H1 (cell line): ENCODE measurements at regions not wholly inside any gene's neighbourhood (a gene's known extent, or its start where the extent isn't known, plus 50 kb on each side); places are given as distances from the start of the nearest gene placed in this dataset.

Experiments
- CTCF ChIA-PET: fragments of 300-600 bp; sonication (Branson Sonifier 250); formaldehyde crosslinking; loops from one replicate; lab custom pipeline; 2021; ENCODE audit not compliant: partially characterized antibody; lab: Charles Lee
- POLR2A ChIA-PET: fragments of 300-600 bp; sonication (Branson Sonifier 250); formaldehyde crosslinking; loops from one replicate; lab custom pipeline; 2021; ENCODE audit warnings: inconsistent platforms; ENCODE audit not compliant: partially characterized antibody; lab: Charles Lee
- DNase-seq, 2 experiments: peaks; one replicate each; pipeline versions ENCODE4 v3.0.0 to v3.0.0-alpha.2; 2010 to 2022; ENCODE audit warnings: low spot score in 2 of 2, low read depth in 1 of 2, mixed read lengths in 1 of 2
- FAIRE-seq: peaks from 2 replicates; lab custom pipeline; 2011; peaks lifted over from hg19 to GRCh38; lab: Jason Lieb, UNC
- H2AFZ ChIP-seq: 2 replicates; pipeline ENCODE4 v1.8.1; 2012; ENCODE audit warnings: low read length, inconsistent platforms
- H2AK5ac ChIP-seq: 2 replicates; pipeline ENCODE4 v1.6.1; 2013; ENCODE audit warnings: low read depth, low read length
- H2BK120ac ChIP-seq: replicated peaks from 2 replicates; pipeline ENCODE3; 2013; ENCODE audit warnings: low read depth, low read length, inconsistent platforms
- H2BK12ac ChIP-seq: 2 replicates; pipeline ENCODE4 v1.6.1; 2013; ENCODE audit warnings: low read depth, low read length
- H2BK15ac ChIP-seq: 2 replicates; pipeline ENCODE4 v1.6.1; 2013; ENCODE audit warnings: low read length
- H2BK20ac ChIP-seq: 2 replicates; pipeline ENCODE4 v1.6.1; 2013; ENCODE audit warnings: low read length
- H2BK5ac ChIP-seq: 2 replicates; pipeline ENCODE4 v1.6.1; 2013; ENCODE audit warnings: low read depth, low read length
- H3K14ac ChIP-seq: 2 replicates; pipeline ENCODE4 v1.6.1; 2013; ENCODE audit warnings: inconsistent platforms; ENCODE audit not compliant: insufficient read length
- H3K18ac ChIP-seq: 2 replicates; pipeline ENCODE4 v1.6.1; 2013; ENCODE audit warnings: low read length; ENCODE audit errors: extremely low read depth
- H3K23ac ChIP-seq: 2 replicates; pipeline ENCODE4 v1.6.1; 2013; ENCODE audit warnings: inconsistent platforms; ENCODE audit not compliant: insufficient read length
- H3K23me2 ChIP-seq: 2 replicates; pipeline ENCODE4 v1.6.1; 2013; ENCODE audit warnings: low read depth, low read length
- H3K27ac ChIP-seq: 2 replicates; pipeline ENCODE4 v1.6.1; 2011; ENCODE audit warnings: low read depth, low read length, inconsistent platforms
- H3K27me3 ChIP-seq, 4 experiments: replicated peaks in 1 of 4; 1 replicate in 1 of 4; 2 replicates in 3 of 4; pipeline versions ENCODE4 v1.6.1 to v1.8.1; 2011 to 2013; ENCODE audit warnings: low read length in 3 of 4, mild to moderate bottlenecking in 3 of 4, inconsistent platforms in 2 of 4, mixed read lengths in 2 of 4, moderate library complexity in 1 of 4; ENCODE audit not compliant: control insufficient read depth in 3 of 4, insufficient read depth in 3 of 4; ENCODE audit errors: extremely low read depth in 1 of 4
- H3K36me3 ChIP-seq, 4 experiments: 2 replicates each; pipeline versions ENCODE4 v1.6.1 to v1.8.1; 2011 to 2013; ENCODE audit warnings: mild to moderate bottlenecking in 4 of 4, low read length in 3 of 4, moderate library complexity in 2 of 4, control low read depth in 1 of 4, inconsistent platforms in 1 of 4; ENCODE audit not compliant: insufficient read depth in 4 of 4, control insufficient read depth in 2 of 4
- H3K4ac ChIP-seq: replicated peaks from 2 replicates; pipeline ENCODE3; 2013; ENCODE audit warnings: low read length, low read depth, mixed read lengths, inconsistent platforms; ENCODE audit not compliant: insufficient read length
- H3K4me1 ChIP-seq, 4 experiments: replicated peaks in 1 of 4; 1 replicate in 1 of 4; 2 replicates in 3 of 4; pipeline versions ENCODE4 v1.6.1 to v1.8.1; 2011 to 2013; ENCODE audit warnings: low read length in 3 of 4, inconsistent platforms in 2 of 4, mixed read lengths in 1 of 4; ENCODE audit not compliant: insufficient read depth in 4 of 4, control insufficient read depth in 3 of 4
- H3K4me2 ChIP-seq, 2 experiments: 2 replicates each; pipeline versions ENCODE4 v1.6.1 to v1.8.1; 2011 to 2013; ENCODE audit warnings: low read depth in 2 of 2, low read length in 2 of 2, control low read depth in 1 of 2, inconsistent platforms in 1 of 2, mild to moderate bottlenecking in 1 of 2; ENCODE audit not compliant: insufficient read depth in 1 of 2
- H3K4me3 ChIP-seq, 4 experiments: fragments of 200-600, 300-600 bp in 1 of 4; sonication (generic), shearing (Covaris generic), sonication (Bioruptor Twin) in 1 of 4; 2 replicates each; pipeline versions ENCODE4 v1.5.1 to v1.8.1; 2011 to 2016; ENCODE audit warnings: low read length in 4 of 4, low read depth in 3 of 4, control low read depth in 2 of 4, inconsistent platforms in 2 of 4, mild to moderate bottlenecking in 2 of 4, mixed read lengths in 1 of 4, moderate library complexity in 1 of 4; ENCODE audit not compliant: insufficient read depth in 2 of 4; ENCODE audit errors: extremely low read depth in 1 of 4
- H3K56ac ChIP-seq: replicated peaks from 2 replicates; pipeline ENCODE3; 2013; ENCODE audit warnings: low read depth, mild to moderate bottlenecking, mixed read lengths, low read length, inconsistent platforms; ENCODE audit not compliant: insufficient read length
- H3K79me1 ChIP-seq: 2 replicates; pipeline ENCODE4 v1.6.1; 2013; ENCODE audit warnings: low read depth, low read length, control low read depth
- H3K79me2 ChIP-seq, 2 experiments: 2 replicates each; pipeline versions ENCODE4 v1.6.1 to v1.8.1; 2012 to 2013; ENCODE audit warnings: low read length in 2 of 2, mild to moderate bottlenecking in 2 of 2, inconsistent platforms in 1 of 2; ENCODE audit not compliant: insufficient read depth in 2 of 2, control insufficient read depth in 1 of 2
- H3K9ac ChIP-seq, 4 experiments: replicated peaks in 1 of 4; 1 replicate in 1 of 4; 2 replicates in 3 of 4; pipeline versions ENCODE4 v1.6.1 to v1.8.1; 2011 to 2013; ENCODE audit warnings: low read depth in 3 of 4, low read length in 3 of 4, control low read depth in 2 of 4, mild to moderate bottlenecking in 2 of 4, moderate library complexity in 2 of 4, inconsistent platforms in 1 of 4; ENCODE audit errors: extremely low read depth in 1 of 4
- H3K9me3 ChIP-seq, 2 experiments: 2 replicates each; pipeline versions ENCODE4 v1.6.1 to v1.8.1; 2012 to 2013; ENCODE audit warnings: mild to moderate bottlenecking in 2 of 2, moderate library complexity in 2 of 2, control low read depth in 1 of 2, inconsistent platforms in 1 of 2, low read depth in 1 of 2, low read length in 1 of 2, mixed read lengths in 1 of 2; ENCODE audit not compliant: insufficient read depth in 2 of 2
- H4K20me1 ChIP-seq, 2 experiments: replicated peaks in 1 of 2; 2 replicates each; pipeline versions ENCODE3 to v1.8.1; 2011 to 2013; ENCODE audit warnings: inconsistent platforms in 2 of 2, low read length in 2 of 2, mild to moderate bottlenecking in 1 of 2; ENCODE audit not compliant: insufficient read depth in 2 of 2, control insufficient read depth in 1 of 2
- H4K5ac ChIP-seq: 2 replicates; pipeline ENCODE4 v1.6.1; 2013; ENCODE audit warnings: low read length, low read depth, mixed read lengths, inconsistent platforms; ENCODE audit not compliant: insufficient read length
- H4K8ac ChIP-seq: 2 replicates; pipeline ENCODE4 v1.8.0; 2013; ENCODE audit warnings: mild to moderate bottlenecking, moderate library complexity, low read length, inconsistent platforms; ENCODE audit not compliant: insufficient read depth; ENCODE audit errors: extremely low read depth
- H4K91ac ChIP-seq: replicated peaks from 2 replicates; pipeline ENCODE3; 2013; ENCODE audit warnings: low read length, mixed read lengths, inconsistent platforms; ENCODE audit not compliant: insufficient read length
- WGBS, 2 experiments: shearing (Covaris generic) in 1 of 2; methylation state at CpG; one replicate each; pipeline versions ENCODE4 v1.1.6 to v1.1.7; 2013 to 2015; ENCODE audit warnings: low lambda C conversion rate in 2 of 2, mixed read lengths in 2 of 2, inconsistent platforms in 1 of 2, low coverage in 1 of 2, missing lambda C conversion rate in 1 of 2; ENCODE audit not compliant: insufficient replicate concordance in 2 of 2, insufficient coverage in 1 of 2, insufficient read length in 1 of 2; ENCODE audit errors: extremely low coverage in 1 of 2, missing lambda C conversion rate in 1 of 2; 5-methylcytosine and 5-hydroxymethylcytosine counted together
- TF ChIP-seq, protein P1 (sequence below): fragments of 300-600 bp; sonication (generic); IDR thresholded peaks from 2 replicates; pipeline ENCODE4 v1.7.1; 2012; ENCODE audit warnings: low read length, moderate library complexity, mild to moderate bottlenecking, inconsistent platforms; ENCODE audit not compliant: insufficient replicate concordance

GRCh38 chr6:1503811-1504210 is 105.9 kb upstream of the FOXC1 start:
- Histone ChIP-seq H4K20me1 (no peaks in the 10 kb centered on the region), H3K14ac (no peak overlapping the region), H2AK5ac (no peak overlapping the region), H2AFZ (no peak overlapping the region), H3K23ac (no peak overlapping the region), H3K27ac (no peak overlapping the region), H4K5ac (no peak overlapping the region), H3K9me3 (no peaks in the 10 kb centered on the region), H3K23me2 (no peaks in the 10 kb centered on the region), H3K4me3 (no peak overlapping the region), H3K56ac (no peak overlapping the region), H4K8ac (no peak overlapping the region), H2BK20ac (no peak overlapping the region), H3K79me2 (no peaks in the 10 kb centered on the region), H3K18ac (no peak overlapping the region), H4K91ac (no peak overlapping the region), H3K27me3 (no peaks in the 10 kb centered on the region), H3K36me3 (no peaks in the 10 kb centered on the region), H3K4me1 (no peaks in the 10 kb centered on the region; a peak in 1 of 7 replicates), H3K79me1 (no peaks in the 10 kb centered on the region), H3K9ac (no peak overlapping the region), H2BK120ac (no peak overlapping the region), H2BK15ac (no peak overlapping the region), H2BK12ac (no peak overlapping the region), H3K4me2 (no peak overlapping the region), H2BK5ac (no peak overlapping the region), H3K4ac (no peak overlapping the region)
- CTCF ChIA-PET: no interaction called here
- POLR2A ChIA-PET: no interaction called here
- DNase-seq (no peak), FAIRE-seq (no peak)
- 80% methylated on average over 3 of the region's 3 CpGs; no CpG with 5 or more reads in 1 of the 2 experiments for WGBS, 2 experiments
- TF ChIP-seq, protein P1, sequence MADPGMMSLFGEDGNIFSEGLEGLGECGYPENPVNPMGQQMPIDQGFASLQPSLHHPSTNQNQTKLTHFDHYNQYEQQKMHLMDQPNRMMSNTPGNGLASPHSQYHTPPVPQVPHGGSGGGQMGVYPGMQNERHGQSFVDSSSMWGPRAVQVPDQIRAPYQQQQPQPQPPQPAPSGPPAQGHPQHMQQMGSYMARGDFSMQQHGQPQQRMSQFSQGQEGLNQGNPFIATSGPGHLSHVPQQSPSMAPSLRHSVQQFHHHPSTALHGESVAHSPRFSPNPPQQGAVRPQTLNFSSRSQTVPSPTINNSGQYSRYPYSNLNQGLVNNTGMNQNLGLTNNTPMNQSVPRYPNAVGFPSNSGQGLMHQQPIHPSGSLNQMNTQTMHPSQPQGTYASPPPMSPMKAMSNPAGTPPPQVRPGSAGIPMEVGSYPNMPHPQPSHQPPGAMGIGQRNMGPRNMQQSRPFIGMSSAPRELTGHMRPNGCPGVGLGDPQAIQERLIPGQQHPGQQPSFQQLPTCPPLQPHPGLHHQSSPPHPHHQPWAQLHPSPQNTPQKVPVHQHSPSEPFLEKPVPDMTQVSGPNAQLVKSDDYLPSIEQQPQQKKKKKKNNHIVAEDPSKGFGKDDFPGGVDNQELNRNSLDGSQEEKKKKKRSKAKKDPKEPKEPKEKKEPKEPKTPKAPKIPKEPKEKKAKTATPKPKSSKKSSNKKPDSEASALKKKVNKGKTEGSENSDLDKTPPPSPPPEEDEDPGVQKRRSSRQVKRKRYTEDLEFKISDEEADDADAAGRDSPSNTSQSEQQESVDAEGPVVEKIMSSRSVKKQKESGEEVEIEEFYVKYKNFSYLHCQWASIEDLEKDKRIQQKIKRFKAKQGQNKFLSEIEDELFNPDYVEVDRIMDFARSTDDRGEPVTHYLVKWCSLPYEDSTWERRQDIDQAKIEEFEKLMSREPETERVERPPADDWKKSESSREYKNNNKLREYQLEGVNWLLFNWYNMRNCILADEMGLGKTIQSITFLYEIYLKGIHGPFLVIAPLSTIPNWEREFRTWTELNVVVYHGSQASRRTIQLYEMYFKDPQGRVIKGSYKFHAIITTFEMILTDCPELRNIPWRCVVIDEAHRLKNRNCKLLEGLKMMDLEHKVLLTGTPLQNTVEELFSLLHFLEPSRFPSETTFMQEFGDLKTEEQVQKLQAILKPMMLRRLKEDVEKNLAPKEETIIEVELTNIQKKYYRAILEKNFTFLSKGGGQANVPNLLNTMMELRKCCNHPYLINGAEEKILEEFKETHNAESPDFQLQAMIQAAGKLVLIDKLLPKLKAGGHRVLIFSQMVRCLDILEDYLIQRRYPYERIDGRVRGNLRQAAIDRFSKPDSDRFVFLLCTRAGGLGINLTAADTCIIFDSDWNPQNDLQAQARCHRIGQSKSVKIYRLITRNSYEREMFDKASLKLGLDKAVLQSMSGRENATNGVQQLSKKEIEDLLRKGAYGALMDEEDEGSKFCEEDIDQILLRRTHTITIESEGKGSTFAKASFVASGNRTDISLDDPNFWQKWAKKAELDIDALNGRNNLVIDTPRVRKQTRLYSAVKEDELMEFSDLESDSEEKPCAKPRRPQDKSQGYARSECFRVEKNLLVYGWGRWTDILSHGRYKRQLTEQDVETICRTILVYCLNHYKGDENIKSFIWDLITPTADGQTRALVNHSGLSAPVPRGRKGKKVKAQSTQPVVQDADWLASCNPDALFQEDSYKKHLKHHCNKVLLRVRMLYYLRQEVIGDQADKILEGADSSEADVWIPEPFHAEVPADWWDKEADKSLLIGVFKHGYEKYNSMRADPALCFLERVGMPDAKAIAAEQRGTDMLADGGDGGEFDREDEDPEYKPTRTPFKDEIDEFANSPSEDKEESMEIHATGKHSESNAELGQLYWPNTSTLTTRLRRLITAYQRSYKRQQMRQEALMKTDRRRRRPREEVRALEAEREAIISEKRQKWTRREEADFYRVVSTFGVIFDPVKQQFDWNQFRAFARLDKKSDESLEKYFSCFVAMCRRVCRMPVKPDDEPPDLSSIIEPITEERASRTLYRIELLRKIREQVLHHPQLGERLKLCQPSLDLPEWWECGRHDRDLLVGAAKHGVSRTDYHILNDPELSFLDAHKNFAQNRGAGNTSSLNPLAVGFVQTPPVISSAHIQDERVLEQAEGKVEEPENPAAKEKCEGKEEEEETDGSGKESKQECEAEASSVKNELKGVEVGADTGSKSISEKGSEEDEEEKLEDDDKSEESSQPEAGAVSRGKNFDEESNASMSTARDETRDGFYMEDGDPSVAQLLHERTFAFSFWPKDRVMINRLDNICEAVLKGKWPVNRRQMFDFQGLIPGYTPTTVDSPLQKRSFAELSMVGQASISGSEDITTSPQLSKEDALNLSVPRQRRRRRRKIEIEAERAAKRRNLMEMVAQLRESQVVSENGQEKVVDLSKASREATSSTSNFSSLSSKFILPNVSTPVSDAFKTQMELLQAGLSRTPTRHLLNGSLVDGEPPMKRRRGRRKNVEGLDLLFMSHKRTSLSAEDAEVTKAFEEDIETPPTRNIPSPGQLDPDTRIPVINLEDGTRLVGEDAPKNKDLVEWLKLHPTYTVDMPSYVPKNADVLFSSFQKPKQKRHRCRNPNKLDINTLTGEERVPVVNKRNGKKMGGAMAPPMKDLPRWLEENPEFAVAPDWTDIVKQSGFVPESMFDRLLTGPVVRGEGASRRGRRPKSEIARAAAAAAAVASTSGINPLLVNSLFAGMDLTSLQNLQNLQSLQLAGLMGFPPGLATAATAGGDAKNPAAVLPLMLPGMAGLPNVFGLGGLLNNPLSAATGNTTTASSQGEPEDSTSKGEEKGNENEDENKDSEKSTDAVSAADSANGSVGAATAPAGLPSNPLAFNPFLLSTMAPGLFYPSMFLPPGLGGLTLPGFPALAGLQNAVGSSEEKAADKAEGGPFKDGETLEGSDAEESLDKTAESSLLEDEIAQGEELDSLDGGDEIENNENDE: no peak
